PC-9 (cell line): ENCODE measurements at regions not wholly inside any gene's neighbourhood (a gene's known extent, or its start where the extent isn't known, plus 50 kb on each side); places are given as distances from the start of the nearest gene placed in this dataset.

Source experiments
- BruUV-seq: library from RNA; stranded (reverse); fragments of 400-500 nt; replicated peaks from 2 replicates; lab custom pipeline; 2021; lab: Mats Ljungman, UMichigan
- CTCF ChIA-PET: fragments of 300-600 bp; sonication (Branson Sonifier 250); formaldehyde crosslinking; loops from one replicate; lab custom pipeline; 2022; ENCODE audit warnings: antibody characterized with exemption; lab: Charles Lee
- POLR2A ChIA-PET: fragments of 300-600 bp; sonication (Branson Sonifier 250); formaldehyde crosslinking; loops from one replicate; lab custom pipeline; 2022; ENCODE audit warnings: antibody characterized with exemption; ENCODE audit not compliant: unreplicated experiment; lab: Charles Lee
- DNase-seq, 2 experiments: peaks; one replicate each; pipeline versions ENCODE4 v3.0.0 to v3.0.0-alpha.2; 2015 to 2022; ENCODE audit warnings: mixed read lengths in 1 of 2
- H2AFZ ChIP-seq: fragments of 200-600 bp; sonication (generic); 2 replicates; pipeline ENCODE4 v1.8.1; 2017; ENCODE audit warnings: antibody characterized with exemption
- H3F3A ChIP-seq: fragments of 200-600 bp; sonication (generic); 2 replicates; pipeline ENCODE4 v1.8.1; 2017; ENCODE audit warnings: antibody characterized with exemption, mild to moderate bottlenecking, low read depth; ENCODE audit not compliant: insufficient read depth
- H3K27ac ChIP-seq: fragments of 200-600 bp; sonication (generic); 2 replicates; pipeline ENCODE4 v1.6.1; 2016; ENCODE audit warnings: mixed run types
- H3K27me3 ChIP-seq: fragments of 200-600 bp; sonication (generic); 2 replicates; pipeline ENCODE4 v1.6.1; 2016; ENCODE audit warnings: low read depth, mixed run types; ENCODE audit not compliant: insufficient read depth
- H3K36me3 ChIP-seq: fragments of 200-600 bp; sonication (generic); 2 replicates; pipeline ENCODE4 v1.6.1; 2016; ENCODE audit warnings: low read depth, mixed run types
- H3K4me1 ChIP-seq: fragments of 200-600 bp; sonication (generic); replicated peaks from 2 replicates; pipeline ENCODE4 v1.6.1; 2016; ENCODE audit warnings: mixed run types; ENCODE audit not compliant: insufficient read depth
- H3K4me2 ChIP-seq: fragments of 200-600 bp; sonication (generic); 2 replicates; pipeline ENCODE4 v1.6.1; 2017; ENCODE audit warnings: mixed run types
- H3K4me3 ChIP-seq: fragments of 200-600 bp; sonication (generic); 2 replicates; pipeline ENCODE4 v1.6.1; 2016; ENCODE audit warnings: mixed run types
- H3K79me2 ChIP-seq: fragments of 200-600 bp; sonication (generic); 2 replicates; pipeline ENCODE4 v1.6.1; 2017; ENCODE audit warnings: low read depth, mixed run types
- H3K9me2 ChIP-seq: fragments of 200-600 bp; sonication (generic); 2 replicates; pipeline ENCODE4 v1.8.1; 2017; ENCODE audit warnings: mild to moderate bottlenecking; ENCODE audit not compliant: insufficient read depth
- H3K9me3 ChIP-seq: fragments of 200-600 bp; sonication (generic); 2 replicates; pipeline ENCODE4 v1.8.1; 2016; ENCODE audit warnings: low read depth; ENCODE audit not compliant: insufficient read depth
- H4K20me1 ChIP-seq: fragments of 200-600 bp; sonication (generic); 2 replicates; pipeline ENCODE4 v1.8.1; 2017; ENCODE audit not compliant: insufficient read depth
- EZH2 ChIP-seq: fragments of 200-600 bp; sonication (generic); IDR thresholded peaks from 2 replicates; pipeline ENCODE4 v1.8.0; 2017; ENCODE audit warnings: antibody characterized with exemption, low read depth
- intact Hi-C: fragments of 100-400 bp; cut with micrococcal nuclease; formaldehyde crosslinking; loops from one replicate; pipeline ENCODE4 v1.10.0; 2022; ENCODE audit not compliant: unreplicated experiment
- TF ChIP-seq, protein P1 (sequence below): fragments of 200-600 bp; sonication (generic); conservative IDR thresholded peaks from 2 replicates; pipeline ENCODE4 v1.6.1; 2017; ENCODE audit warnings: mixed run types, antibody characterized with exemption, mild to moderate bottlenecking, moderate library complexity

GRCh38 chr5:27242258-27242626 is 203.9 kb upstream of the CDH9 start:
- Histone ChIP-seq H4K20me1 (no peaks in the 10 kb centered on the region), H3K36me3 (no peaks in the 10 kb centered on the region), H3K27ac (peak overlapping the region; percentile 25), H3F3A (peaks cover 5% of the 10 kb centered on the region; the same call in 1 of the 2 replicates), H3K4me1 (peaks cover 10% of the 10 kb centered on the region), H3K9me3 (peaks cover 8% of the 10 kb centered on the region; the same call in 1 of the 2 replicates), H2AFZ (0 out of 2 replicates have a peak overlapping the region, but pooled peaks have one; percentile 3), H3K9me2 (no peaks in the 10 kb centered on the region), H3K27me3 (no peaks in the 10 kb centered on the region), H3K79me2 (no peaks in the 10 kb centered on the region), H3K4me3 (no peak overlapping the region), H3K4me2 (no peak overlapping the region)
- BruUV-seq: no TSS peak
- intact Hi-C loops: loop anchor here (2.0 kb wide), 1 partner anchor 75 kb away; no protein-coding TSS in a partner anchor
- DNase-seq: no peak
- POLR2A ChIA-PET: no interaction called here
- TF ChIP-seq, protein P1, sequence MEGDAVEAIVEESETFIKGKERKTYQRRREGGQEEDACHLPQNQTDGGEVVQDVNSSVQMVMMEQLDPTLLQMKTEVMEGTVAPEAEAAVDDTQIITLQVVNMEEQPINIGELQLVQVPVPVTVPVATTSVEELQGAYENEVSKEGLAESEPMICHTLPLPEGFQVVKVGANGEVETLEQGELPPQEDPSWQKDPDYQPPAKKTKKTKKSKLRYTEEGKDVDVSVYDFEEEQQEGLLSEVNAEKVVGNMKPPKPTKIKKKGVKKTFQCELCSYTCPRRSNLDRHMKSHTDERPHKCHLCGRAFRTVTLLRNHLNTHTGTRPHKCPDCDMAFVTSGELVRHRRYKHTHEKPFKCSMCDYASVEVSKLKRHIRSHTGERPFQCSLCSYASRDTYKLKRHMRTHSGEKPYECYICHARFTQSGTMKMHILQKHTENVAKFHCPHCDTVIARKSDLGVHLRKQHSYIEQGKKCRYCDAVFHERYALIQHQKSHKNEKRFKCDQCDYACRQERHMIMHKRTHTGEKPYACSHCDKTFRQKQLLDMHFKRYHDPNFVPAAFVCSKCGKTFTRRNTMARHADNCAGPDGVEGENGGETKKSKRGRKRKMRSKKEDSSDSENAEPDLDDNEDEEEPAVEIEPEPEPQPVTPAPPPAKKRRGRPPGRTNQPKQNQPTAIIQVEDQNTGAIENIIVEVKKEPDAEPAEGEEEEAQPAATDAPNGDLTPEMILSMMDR: no peak
- TF ChIP-seq EZH2: no peak
- CTCF ChIA-PET: no interaction called here

DNA sequence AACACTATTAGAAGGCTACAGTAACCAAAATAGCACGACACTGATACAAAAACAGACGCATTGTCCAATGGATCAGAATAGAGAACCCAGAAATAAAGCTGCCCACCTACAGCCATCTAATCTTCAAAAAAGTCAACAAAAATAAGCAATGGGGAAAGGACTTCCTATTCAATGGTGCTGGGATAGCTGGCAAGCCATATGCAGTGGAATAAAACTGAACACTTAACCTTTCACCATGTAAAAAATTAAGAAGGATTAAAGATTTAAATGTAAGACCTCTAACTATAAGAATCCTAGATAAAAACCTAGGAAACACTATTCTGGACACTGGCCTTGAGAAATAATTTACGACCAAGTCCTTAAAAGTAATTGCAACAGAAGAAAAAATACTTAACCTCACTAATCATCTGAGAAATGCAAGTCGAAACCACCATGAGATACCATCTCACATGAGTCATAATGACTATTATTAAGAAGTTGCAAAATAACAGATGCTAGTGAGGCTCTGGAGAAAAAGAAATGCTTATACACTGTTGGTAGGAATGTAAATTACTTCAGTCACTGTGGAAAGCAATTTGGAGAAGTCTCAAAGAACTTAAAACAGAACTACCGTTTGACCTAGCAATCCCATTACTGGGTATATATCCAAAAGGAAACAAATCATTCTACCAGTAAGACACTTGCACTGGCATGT is 203.3 kb upstream of the CDH9 start:
- Histone ChIP-seq H3K4me3 (no peak overlapping the region), H3K9me2 (no peaks in the 10 kb centered on the region), H3K27ac (peak overlapping the region; percentile 33), H4K20me1 (no peaks in the 10 kb centered on the region), H3K4me2 (no peak overlapping the region), H3K4me1 (peaks cover 10% of the 10 kb centered on the region), H3F3A (peaks cover 5% of the 10 kb centered on the region; the same call in 1 of the 2 replicates), H3K79me2 (no peaks in the 10 kb centered on the region), H2AFZ (0 out of 2 replicates have a peak overlapping the region, but pooled peaks have one; percentile 3), H3K27me3 (no peaks in the 10 kb centered on the region), H3K36me3 (no peaks in the 10 kb centered on the region), H3K9me3 (peaks cover 8% of the 10 kb centered on the region; the same call in 1 of the 2 replicates)
- POLR2A ChIA-PET: no interaction called here
- CTCF ChIA-PET: no interaction called here
- DNase-seq: peak; percentile 37 to 78
- TF ChIP-seq, protein P1: no peak
- intact Hi-C loops: loop anchor here (2.0 kb wide), 2 partner anchors 75 to 231 kb away; no protein-coding TSS in a partner anchor
- no TSS peak for BruUV-seq

GRCh38 chr5:27240791-27241190 is 202.4 kb upstream of the CDH9 start:
- H3K27me3 ChIP-seq: no peaks in the 10 kb centered on the region
- peaks cover 10% of the 10 kb centered on the region for H3K4me1 ChIP-seq
- ChIA-PET POLR2A (no interaction called here), CTCF (no interaction called here)
- H3K27ac ChIP-seq: no peak overlapping the region
- H3K9me3 ChIP-seq: peaks cover 8% of the 10 kb centered on the region; the same call in 1 of the 2 replicates
- no peaks in the 10 kb centered on the region for H3K9me2 ChIP-seq
- TF ChIP-seq, protein P1: no peak
- no peak for TF ChIP-seq EZH2
- intact Hi-C loops: loop anchor here (2.0 kb wide), 1 partner anchor 232 kb away; no protein-coding TSS in a partner anchor
- no peak overlapping the region for H3K4me2 ChIP-seq
- DNase-seq: no peak
- H3K4me3 ChIP-seq: no peak overlapping the region
- H2AFZ ChIP-seq: no peak overlapping the region
- H3K36me3 ChIP-seq: no peaks in the 10 kb centered on the region
- H4K20me1 ChIP-seq: no peaks in the 10 kb centered on the region
- H3F3A ChIP-seq: peaks cover 5% of the 10 kb centered on the region; the same call in 1 of the 2 replicates
- no TSS peak for BruUV-seq
- H3K79me2 ChIP-seq: no peaks in the 10 kb centered on the region
